ENCODE measurements at regions not wholly inside any gene's neighbourhood (a gene's known extent, or its start where the extent isn't known, plus 50 kb on each side); places are given as distances from the start of the nearest gene placed in this dataset.
"Not testable (repeated sequence)": the region's sequence is repeated elsewhere in the genome, so short reads cannot be mapped to it uniquely, and the experiment has no call there.

DNA sequence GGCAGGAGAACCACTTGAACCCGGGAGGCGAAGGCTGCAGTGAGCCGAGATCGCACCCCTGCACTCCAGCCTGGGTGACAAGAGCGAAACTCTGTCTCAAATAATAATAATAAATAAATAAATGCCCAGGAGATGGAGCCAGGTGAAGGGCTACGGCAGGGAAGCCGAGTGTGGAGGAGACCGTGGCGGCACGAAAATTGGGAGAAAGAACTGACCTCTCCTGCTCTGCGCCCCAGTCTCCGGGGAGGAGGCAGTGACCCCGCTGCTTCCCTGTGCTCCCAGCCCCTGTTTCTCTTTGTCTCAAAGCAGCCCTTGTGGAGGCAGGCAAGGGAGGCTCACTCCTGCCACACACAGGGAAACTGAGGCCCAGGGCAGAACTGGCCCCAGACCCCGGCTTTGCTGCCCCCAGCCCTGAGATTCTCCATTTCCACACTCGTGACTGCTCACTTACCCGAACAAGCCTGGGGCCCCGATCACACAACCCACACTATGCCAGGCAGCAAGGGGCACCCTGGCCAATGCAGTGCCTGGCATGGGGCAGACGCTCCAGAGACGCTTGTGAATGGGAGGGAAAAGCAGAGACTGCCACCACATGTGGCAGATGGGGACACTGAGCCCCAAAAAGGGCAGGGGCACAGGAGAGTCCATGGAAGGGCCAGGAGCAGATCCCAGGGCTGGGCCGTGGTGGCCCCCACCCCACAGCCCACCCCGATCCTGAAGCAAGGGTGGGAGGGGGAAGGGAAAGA is 80.4 kb upstream of the PRR5 start:
- TF ChIP-seq EP300 (IDR thresholded peaks at IDR 0.05) (no peak), POLR2AphosphoS5 (IDR thresholded peaks at IDR 0.05) (no peak), POLR2A (IDR thresholded peaks at IDR 0.05) (no peak)
- TF ChIP-seq, protein P1, sequence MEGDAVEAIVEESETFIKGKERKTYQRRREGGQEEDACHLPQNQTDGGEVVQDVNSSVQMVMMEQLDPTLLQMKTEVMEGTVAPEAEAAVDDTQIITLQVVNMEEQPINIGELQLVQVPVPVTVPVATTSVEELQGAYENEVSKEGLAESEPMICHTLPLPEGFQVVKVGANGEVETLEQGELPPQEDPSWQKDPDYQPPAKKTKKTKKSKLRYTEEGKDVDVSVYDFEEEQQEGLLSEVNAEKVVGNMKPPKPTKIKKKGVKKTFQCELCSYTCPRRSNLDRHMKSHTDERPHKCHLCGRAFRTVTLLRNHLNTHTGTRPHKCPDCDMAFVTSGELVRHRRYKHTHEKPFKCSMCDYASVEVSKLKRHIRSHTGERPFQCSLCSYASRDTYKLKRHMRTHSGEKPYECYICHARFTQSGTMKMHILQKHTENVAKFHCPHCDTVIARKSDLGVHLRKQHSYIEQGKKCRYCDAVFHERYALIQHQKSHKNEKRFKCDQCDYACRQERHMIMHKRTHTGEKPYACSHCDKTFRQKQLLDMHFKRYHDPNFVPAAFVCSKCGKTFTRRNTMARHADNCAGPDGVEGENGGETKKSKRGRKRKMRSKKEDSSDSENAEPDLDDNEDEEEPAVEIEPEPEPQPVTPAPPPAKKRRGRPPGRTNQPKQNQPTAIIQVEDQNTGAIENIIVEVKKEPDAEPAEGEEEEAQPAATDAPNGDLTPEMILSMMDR (IDR thresholded peaks at IDR 0.05): no peak
- H3K4me3 ChIP-seq: no peak overlapping the region
- no peaks in the 10 kb centered on the region for H3K36me3 ChIP-seq
- H3K9me3 ChIP-seq: no peaks in the 10 kb centered on the region
- DNase-seq: no peak
- H3K27me3 ChIP-seq: peaks cover 3 to 48% (median 25%) of the 10 kb centered on the region in 3 donors
- 78 to 84% methylated on average over 21 of the region's 21 CpGs for WGBS, 2 donors
- intact Hi-C loops (cut with DNase I): loop anchor here (10.0 kb wide), 2 partner anchors 297 to 467 kb away; no protein-coding TSS in a partner anchor
- no peak overlapping the region for H3K27ac ChIP-seq
- peaks cover 0 to 10% (median 2%) of the 10 kb centered on the region in 4 donors for H3K4me1 ChIP-seq

DNA sequence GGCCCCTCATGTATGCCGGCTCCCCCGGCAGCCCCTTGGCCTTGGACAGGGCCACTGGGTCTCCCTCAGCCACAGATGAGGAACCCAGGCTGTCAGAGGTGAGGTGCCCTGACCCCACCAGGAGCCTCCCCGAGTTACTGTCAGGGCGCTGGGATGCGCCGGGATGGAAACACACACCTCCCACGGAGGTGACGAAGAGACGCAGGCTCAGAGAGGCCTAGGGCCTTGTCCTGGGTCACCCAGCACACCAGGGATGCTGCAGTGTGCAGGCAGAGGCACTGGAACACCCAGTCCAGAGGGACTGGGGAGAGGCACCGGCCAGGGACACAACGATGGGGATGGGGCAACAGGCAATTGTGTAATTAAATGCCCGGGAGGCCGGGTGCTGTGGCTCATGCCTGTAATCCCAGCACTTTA is 81.2 kb upstream of the PRR5 start:
- Histone ChIP-seq H3K36me3 (no peaks in the 10 kb centered on the region), H3K9me3 (no peaks in the 10 kb centered on the region), H3K27ac (no peak overlapping the region), H3K4me1 (peaks cover 0 to 6% (median 2%) of the 10 kb centered on the region in 4 donors), H3K4me3 (no peak overlapping the region), H3K27me3 (peaks cover 3 to 45% (median 25%) of the 10 kb centered on the region in 3 donors)
- DNase-seq: no peak
- intact Hi-C loops (cut with DNase I): loop anchor here (10.0 kb wide), 2 partner anchors 296 to 466 kb away; no protein-coding TSS in a partner anchor
- TF ChIP-seq POLR2AphosphoS5 (IDR thresholded peaks at IDR 0.05): no peak
- TF ChIP-seq POLR2A (IDR thresholded peaks at IDR 0.05): no peak
- TF ChIP-seq, protein P1 (IDR thresholded peaks at IDR 0.05): no peak
- no peak for TF ChIP-seq EP300 (IDR thresholded peaks at IDR 0.05)
- 35 to 58% methylated on average over 13 of the region's 13 CpGs for WGBS, 2 donors

DNA sequence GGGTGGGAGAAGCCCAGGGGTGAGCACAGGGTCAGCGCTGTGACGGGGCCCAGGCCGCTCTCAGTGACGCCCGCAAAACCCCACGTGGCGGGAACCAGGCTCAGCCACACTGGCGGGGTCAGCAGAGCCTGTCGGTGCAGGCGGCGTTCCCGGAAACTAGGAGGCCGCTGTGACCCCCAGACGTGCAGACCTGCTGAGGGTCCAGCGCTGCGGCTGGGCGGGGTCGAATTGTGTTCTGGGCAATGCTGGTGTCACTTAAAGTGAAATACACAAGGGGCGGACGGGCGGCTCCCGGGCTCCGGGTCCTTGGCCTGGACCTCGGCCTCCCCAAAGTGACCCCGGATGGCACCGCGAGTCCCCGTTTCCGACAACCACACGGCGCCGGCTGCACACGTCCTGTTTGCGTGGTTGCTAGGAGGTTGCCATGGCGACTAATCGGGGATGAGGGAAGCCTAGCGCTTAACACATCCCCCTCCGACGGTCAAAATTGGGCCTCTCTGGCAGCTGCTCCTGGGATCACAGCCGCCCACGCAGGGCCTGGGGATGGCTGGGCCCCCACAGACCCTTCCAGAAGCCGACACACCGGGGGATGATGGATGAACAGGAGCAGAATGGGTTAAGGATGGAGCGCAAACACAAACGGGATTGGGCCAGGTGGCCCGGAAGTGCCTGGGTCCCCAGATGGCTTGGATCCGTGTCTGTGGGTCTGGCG is 81.7 kb upstream of the PRR5 start:
- H3K27ac ChIP-seq: peak overlapping the region in 1 of 4 donors; percentile 23
- no peaks in the 10 kb centered on the region for H3K36me3 ChIP-seq
- H3K27me3 ChIP-seq: peaks cover 3 to 43% (median 25%) of the 10 kb centered on the region in 3 donors
- H3K9me3 ChIP-seq: no peaks in the 10 kb centered on the region
- peak in 2 of 4 donors; percentile 19 to 25 for TF ChIP-seq EP300 (IDR thresholded peaks at IDR 0.05)
- TF ChIP-seq POLR2A (IDR thresholded peaks at IDR 0.05): no peak
- H3K4me3 ChIP-seq: no peak overlapping the region
- H3K4me1 ChIP-seq: peaks cover 0 to 6% (median 2%) of the 10 kb centered on the region in 4 donors
- WGBS, 2 donors: 5 to 8% methylated on average over 48 of the region's 48 CpGs
- peak; percentile 76 for DNase-seq
- intact Hi-C loops (cut with DNase I): loop anchor here (10.0 kb wide), 2 partner anchors 295 to 465 kb away; no protein-coding TSS in a partner anchor

DNA sequence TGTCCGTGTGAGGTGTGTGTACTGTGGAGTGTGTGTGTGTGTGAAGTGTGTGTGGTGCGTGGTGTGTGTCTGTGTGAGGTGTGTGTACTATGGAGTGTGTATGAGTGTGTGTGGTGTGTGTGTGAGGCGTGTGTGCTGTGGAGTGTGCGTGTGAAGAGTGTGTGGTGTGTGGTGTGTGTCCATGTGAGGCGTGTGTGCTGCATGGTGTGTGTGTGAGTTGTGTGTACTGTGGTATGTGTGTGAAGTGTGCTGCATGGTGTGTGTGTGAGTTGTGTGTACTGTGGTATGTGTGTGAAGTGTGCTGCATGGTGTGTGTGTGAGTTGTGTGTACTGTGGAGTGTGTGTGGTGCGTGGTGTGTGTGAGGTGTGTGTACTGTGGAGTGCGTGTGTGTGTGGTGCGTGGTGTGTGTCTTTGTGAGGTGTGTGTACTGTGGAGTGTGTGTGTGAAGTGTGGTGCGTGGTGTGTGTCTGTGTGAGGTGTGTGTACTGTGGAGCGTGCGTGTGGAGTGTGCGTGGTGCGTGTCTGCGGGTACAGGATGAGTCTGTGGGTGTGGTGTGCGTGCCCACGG is 82.4 kb upstream of the PRR5 start:
- H3K9me3 ChIP-seq, H3K4me3 ChIP-seq, DNase-seq, H3K4me1 ChIP-seq, H3K36me3 ChIP-seq: not testable (repeated sequence)
- Histone ChIP-seq H3K27ac (peak overlapping the region in 1 of 4 donors; percentile 23), H3K27me3 (peaks cover 3 to 43% (median 25%) of the 10 kb centered on the region in 3 donors)
- 56 to 64% methylated on average over 16 of the region's 16 CpGs for WGBS, 2 donors
- intact Hi-C loops (cut with DNase I): loop anchor here (10.0 kb wide), 2 partner anchors 295 to 465 kb away; no protein-coding TSS in a partner anchor

DNA sequence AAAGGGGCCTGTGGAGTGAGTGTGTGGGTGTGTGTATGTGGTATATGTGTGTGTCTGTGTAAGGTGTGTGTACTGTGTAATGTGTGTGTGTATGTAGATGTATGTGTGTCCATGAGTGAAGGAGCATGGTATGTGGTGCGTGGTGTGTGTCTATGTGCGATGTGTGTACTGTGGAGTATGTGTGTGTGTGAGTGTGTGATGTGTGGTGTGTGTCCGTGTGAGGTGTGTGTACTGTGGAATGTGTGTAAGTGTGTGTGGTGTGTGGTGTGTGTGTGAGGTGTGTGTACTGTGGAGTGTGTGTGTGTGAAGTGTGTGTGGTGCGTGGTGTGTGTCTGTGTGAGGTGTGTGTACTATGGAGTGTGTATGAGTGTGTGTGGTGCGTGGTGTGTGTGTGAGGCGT is 83.1 kb upstream of the PRR5 start:
- peaks cover 3 to 43% (median 25%) of the 10 kb centered on the region in 3 donors for H3K27me3 ChIP-seq
- intact Hi-C loops (cut with DNase I): not testable (repeated sequence)
- 83 to 97% methylated on average over 6 of the region's 6 CpGs for WGBS, 2 donors

DNA sequence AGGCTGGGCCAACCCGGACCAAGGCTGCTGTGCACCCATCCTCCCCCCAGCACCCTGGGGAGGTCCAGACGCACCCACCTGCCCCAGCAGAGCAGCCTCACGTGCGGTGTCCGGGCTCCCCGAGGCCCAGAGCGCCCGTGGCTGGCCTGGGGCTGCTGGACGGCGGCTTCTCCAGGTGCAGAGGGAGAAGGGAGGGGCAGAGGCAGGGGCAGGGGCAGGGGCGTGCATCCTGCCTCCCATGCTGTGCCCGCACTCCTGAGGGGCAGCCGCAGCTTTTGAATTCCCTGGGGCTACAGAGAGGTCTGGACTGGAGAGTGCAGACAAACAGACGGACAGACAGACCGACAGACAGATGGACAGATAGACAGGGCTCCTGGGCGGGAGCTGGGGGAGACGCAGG is 83.6 kb upstream of the PRR5 start:
- H3K9me3 ChIP-seq: peaks cover 0 to 11% (median 7%) of the 10 kb centered on the region in 4 donors
- H3K4me1 ChIP-seq: peaks cover 0 to 6% (median 2%) of the 10 kb centered on the region in 4 donors
- no peak overlapping the region for H3K4me3 ChIP-seq
- no peak for DNase-seq
- WGBS, 2 donors: 55 to 77% methylated on average over 17 of the region's 17 CpGs
- peaks cover 3 to 43% (median 25%) of the 10 kb centered on the region in 3 donors for H3K27me3 ChIP-seq
- TF ChIP-seq EP300 (IDR thresholded peaks at IDR 0.05) (no peak), POLR2A (IDR thresholded peaks at IDR 0.05) (no peak), POLR2AphosphoS5 (IDR thresholded peaks at IDR 0.05) (no peak)
- TF ChIP-seq, protein P1 (IDR thresholded peaks at IDR 0.05): no peak
- intact Hi-C loops (cut with DNase I): no loop called here
- H3K27ac ChIP-seq: no peak overlapping the region
- H3K36me3 ChIP-seq: no peaks in the 10 kb centered on the region

More for the DNA sequence above, 83.1 kb upstream of the PRR5 start:
- H3K4me1 ChIP-seq, H3K9me3 ChIP-seq, DNase-seq, H3K36me3 ChIP-seq, H3K27ac ChIP-seq, H3K4me3 ChIP-seq: not testable (repeated sequence)
